ENCODE measurements at regions not wholly inside any gene's neighbourhood (a gene's known extent, or its start where the extent isn't known, plus 50 kb on each side); places are given as distances from the start of the nearest gene placed in this dataset.

DNA sequence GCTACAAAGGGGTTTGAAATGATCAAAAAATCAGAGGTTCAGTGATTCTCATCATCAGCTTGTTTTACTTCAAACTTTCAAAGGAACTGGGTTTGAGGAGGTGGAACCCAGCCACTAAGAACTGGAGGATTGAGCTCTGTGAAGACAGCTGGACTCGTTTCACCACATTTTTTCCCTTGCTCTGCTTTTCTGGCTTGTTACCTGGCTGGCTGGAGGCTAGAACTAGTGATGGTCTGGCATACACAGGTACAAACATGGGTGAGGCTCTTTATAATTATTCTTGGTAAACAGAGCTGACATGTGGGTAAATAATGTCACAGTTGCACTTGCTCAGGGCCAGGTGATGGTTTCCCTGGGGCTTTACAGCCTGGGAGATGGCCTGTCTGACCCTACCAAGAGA is 352.5 kb downstream of the FGFR2 start:
- TF ChIP-seq BHLHE40 (IDR thresholded peaks at IDR 0.05; ENCODE audit: borderline replicate concordance) (no peak), ELF4 (IDR thresholded peaks at IDR 0.05) (no peak), FOXA1 (IDR thresholded peaks at IDR 0.05) (no peak), L3MBTL2 (conservative IDR thresholded peaks at IDR 0.05) (no peak), NFRKB (IDR thresholded peaks at IDR 0.05) (no peak), FOXK2 (IDR thresholded peaks at IDR 0.05) (no peak), LEF1 (IDR thresholded peaks at IDR 0.05; ENCODE audit: borderline replicate concordance) (no peak), ZNF384 (IDR thresholded peaks at IDR 0.05) (no peak), TARDBP (IDR thresholded peaks at IDR 0.05) (no peak), SP1 (IDR thresholded peaks at IDR 0.05) (no peak), FOXM1 (IDR thresholded peaks at IDR 0.05; ENCODE audit: borderline replicate concordance) (no peak)
- TF ChIP-seq, protein P1, sequence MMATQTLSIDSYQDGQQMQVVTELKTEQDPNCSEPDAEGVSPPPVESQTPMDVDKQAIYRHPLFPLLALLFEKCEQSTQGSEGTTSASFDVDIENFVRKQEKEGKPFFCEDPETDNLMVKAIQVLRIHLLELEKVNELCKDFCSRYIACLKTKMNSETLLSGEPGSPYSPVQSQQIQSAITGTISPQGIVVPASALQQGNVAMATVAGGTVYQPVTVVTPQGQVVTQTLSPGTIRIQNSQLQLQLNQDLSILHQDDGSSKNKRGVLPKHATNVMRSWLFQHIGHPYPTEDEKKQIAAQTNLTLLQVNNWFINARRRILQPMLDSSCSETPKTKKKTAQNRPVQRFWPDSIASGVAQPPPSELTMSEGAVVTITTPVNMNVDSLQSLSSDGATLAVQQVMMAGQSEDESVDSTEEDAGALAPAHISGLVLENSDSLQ (IDR thresholded peaks at IDR 0.05) = no peak

Measured in HEK293T (cell line).